T-helper 1 cell treated with Interleukin-12 subunit alpha and Interleukin-12 subunit beta and Interleukin-4 antibody, amounts not matched to agents 30 μg/mL and 1 μg/mL, for 36 hours (primary cell): ENCODE measurements at regions not wholly inside any gene's neighbourhood (a gene's known extent, or its start where the extent isn't known, plus 50 kb on each side); places are given as distances from the start of the nearest gene placed in this dataset.
"Not testable (repeated sequence)": the region's sequence is repeated elsewhere in the genome, so short reads cannot be mapped to it uniquely, and the experiment has no call there.

Experiments used
- H3K27ac Mint-ChIP-seq: one replicate; pipeline ENCODE4 v1.8.0; 2021; ENCODE audit warnings: mild to moderate bottlenecking, mixed read lengths
- H3K27me3 Mint-ChIP-seq: one replicate; pipeline ENCODE4 v1.8.0; 2021; ENCODE audit warnings: low read depth, mixed read lengths
- H3K36me3 Mint-ChIP-seq: one replicate; pipeline ENCODE4 v1.8.0; 2021; ENCODE audit warnings: low read depth, mixed read lengths
- H3K4me1 Mint-ChIP-seq: one replicate; pipeline ENCODE4 v1.8.0; 2021; ENCODE audit warnings: low read depth, mixed read lengths
- H3K4me3 Mint-ChIP-seq: one replicate; pipeline ENCODE4 v1.8.0; 2021; ENCODE audit warnings: mild to moderate bottlenecking, moderate library complexity, mixed read lengths
- H3K9me3 Mint-ChIP-seq: one replicate; pipeline ENCODE4 v1.8.0; 2021; ENCODE audit warnings: mixed read lengths

DNA sequence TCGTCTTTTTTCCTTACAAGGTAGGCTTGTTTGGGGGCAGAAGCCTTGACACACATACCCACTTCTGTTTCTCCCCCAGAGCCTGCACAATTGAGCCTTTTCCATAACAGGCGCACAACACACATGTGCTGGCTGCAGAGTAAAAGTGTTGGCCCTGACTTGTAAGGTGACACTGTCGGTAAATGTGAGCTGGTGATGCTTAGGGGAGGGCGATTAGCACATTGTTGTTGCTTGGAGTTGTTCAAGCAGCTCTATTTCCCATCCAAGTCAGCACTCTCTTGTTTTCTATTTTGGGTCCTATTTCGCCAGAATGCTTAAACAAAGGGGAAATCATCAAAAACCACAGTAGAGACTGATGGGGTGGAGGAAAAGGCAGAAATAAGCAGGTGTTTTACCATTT, 51.9 kb upstream of the PTPRJ start:
- H3K27ac Mint-ChIP-seq, result no peak overlapping the region
- H3K4me1 Mint-ChIP-seq, result peaks cover 14% of the 10 kb centered on the region

DNA sequence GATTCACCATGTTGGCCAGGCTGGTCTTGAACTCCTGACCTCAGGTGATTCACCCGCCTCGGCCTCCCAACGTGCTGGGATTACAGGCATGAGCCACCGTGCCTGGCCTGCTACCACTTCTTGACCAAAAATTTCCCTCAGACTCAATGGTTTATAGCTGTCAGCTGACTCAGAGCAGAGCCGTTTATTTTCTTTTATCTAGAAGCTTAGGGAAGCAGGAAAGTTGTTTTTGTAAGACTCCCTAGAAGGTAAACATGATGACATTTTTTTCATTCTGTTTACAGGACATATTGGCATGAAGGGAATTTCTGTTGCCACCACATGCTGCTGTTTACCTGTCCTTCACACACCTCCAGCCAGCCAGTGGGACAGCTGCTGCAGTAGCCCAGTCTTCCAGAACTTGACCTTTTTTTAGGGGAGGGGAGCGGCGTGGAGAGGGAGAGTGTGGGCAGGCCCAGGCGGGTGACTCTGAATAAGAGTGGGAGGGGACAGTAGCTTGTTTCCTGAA, 56.1 kb upstream of the PTPRJ start:
- Mint-ChIP-seq H3K27ac (no peak overlapping the region), H3K4me1 (peaks cover 34% of the 10 kb centered on the region), H3K27me3 (peaks cover 3% of the 10 kb centered on the region), H3K9me3 (no peaks in the 10 kb centered on the region), H3K36me3 (peaks cover 7% of the 10 kb centered on the region), H3K4me3 (no peak overlapping the region)

More for the DNA sequence above, 51.9 kb upstream of the PTPRJ start:
- peaks cover 3% of the 10 kb centered on the region for H3K27me3 Mint-ChIP-seq
- no peaks in the 10 kb centered on the region for H3K9me3 Mint-ChIP-seq
- H3K4me3 Mint-ChIP-seq, result no peak overlapping the region
- H3K36me3 Mint-ChIP-seq, result peaks cover 3% of the 10 kb centered on the region

DNA sequence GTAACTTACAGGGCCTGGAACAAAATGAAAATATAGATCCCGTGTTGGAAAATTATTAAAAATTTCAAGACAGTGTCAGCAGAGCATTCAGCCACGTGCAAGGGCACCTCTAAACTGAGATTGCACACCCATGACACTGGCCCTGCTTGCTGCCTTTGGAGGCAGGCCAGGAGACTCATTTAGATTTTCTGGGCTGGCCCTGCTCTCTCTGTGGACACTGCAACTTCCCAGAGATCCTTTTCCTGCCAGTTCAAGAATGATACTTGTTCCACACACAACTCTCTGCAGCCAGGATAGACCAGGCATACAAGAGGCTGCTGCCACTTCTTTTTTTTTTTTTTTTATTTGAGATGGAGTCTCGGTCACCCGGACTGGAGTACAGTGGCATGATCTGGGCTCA, 56.7 kb upstream of the PTPRJ start:
- peaks cover 7% of the 10 kb centered on the region for H3K36me3 Mint-ChIP-seq

DNA sequence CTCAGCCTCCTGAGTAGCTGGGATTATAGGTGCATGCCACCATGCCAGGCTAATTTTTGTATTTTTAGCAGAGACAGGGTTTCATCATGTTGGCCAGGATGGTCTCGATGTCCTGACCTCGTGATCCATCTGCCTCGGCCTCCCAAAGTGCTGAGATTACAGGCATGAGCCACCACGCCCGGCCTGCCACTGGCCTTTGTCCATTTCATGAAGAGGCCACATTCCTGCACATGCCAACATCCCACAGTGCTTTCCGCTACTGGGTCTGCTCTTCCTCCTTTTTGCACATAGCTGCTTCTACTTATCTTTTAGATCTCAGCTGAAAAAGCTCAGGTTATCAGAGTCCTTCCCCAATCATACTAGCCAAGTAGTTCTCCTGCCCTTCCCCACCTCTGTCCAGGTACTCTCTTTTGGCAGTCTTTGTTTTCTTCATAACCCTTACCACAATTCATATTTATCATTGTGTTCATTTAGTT, 59.2 kb upstream of the PTPRJ start:
- H3K36me3 Mint-ChIP-seq, H3K27me3 Mint-ChIP-seq, H3K9me3 Mint-ChIP-seq: not testable (repeated sequence)
- Mint-ChIP-seq H3K27ac (peak overlapping the region; percentile 85), H3K4me1 (peaks cover 38% of the 10 kb centered on the region), H3K4me3 (peak overlapping the region; percentile 59)

More for the DNA sequence above, 56.7 kb upstream of the PTPRJ start:
- Mint-ChIP-seq H3K27ac (no peak overlapping the region), H3K27me3 (peaks cover 3% of the 10 kb centered on the region), H3K4me1 (peaks cover 38% of the 10 kb centered on the region), H3K4me3 (no peak overlapping the region), H3K9me3 (no peaks in the 10 kb centered on the region)

DNA sequence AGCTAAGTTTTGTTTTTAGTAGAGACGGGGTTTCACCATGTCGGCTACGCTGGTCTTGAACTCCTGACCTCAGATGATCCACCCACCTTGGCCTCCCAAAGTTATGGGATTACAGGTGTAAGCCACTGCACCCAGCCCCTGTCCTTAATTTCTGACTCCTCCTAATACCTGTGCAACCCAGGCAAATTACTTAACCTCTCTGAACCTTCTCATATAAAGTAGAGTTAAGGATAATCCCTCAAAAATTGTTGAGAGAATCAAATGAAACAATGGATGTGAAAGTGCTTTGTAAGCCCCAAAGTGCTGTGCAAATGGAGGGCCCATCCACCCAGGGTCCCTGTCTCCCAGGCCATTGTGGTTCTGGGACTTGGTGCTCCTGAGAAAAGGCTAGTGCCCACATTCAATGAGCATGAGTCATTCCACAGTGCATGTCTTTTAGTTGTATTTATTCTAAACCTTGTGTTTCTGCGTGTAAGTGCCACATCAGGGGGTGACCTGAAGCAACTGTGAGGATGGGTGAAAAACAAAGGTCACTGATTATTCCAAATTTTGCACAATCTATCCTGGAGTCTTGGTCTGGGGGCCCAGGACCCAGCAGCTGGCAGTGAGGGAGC, 61.4 kb upstream of the PTPRJ start:
- no peaks in the 10 kb centered on the region for H3K27me3 Mint-ChIP-seq
- no peak overlapping the region for H3K27ac Mint-ChIP-seq
- H3K9me3 Mint-ChIP-seq, result no peaks in the 10 kb centered on the region
- H3K4me1 Mint-ChIP-seq, result peaks cover 44% of the 10 kb centered on the region
- H3K4me3 Mint-ChIP-seq, result no peak overlapping the region
- peaks cover 4% of the 10 kb centered on the region for H3K36me3 Mint-ChIP-seq

DNA sequence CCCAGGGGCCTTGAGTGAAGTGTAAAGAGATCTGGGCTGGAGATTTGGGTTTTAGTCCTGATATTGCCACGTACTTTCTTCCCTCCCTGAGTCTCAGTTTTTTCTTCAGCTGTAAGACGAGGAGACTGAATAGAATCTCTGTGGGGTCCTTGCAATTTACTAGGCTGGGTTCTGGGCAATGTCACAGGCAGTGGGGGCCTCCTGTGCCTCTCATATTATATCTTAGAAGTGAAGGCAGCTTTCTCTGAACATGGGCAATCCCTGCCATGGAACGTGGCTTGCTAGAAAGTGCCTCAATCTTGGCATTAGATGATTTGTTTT, 62.0 kb upstream of the PTPRJ start:
- peaks cover 2% of the 10 kb centered on the region for H3K27me3 Mint-ChIP-seq
- no peaks in the 10 kb centered on the region for H3K9me3 Mint-ChIP-seq
- H3K4me1 Mint-ChIP-seq, result peaks cover 44% of the 10 kb centered on the region
- H3K36me3 Mint-ChIP-seq, result peaks cover 4% of the 10 kb centered on the region
- H3K4me3 Mint-ChIP-seq, result no peak overlapping the region
- peak overlapping the region; percentile 24 for H3K27ac Mint-ChIP-seq

DNA sequence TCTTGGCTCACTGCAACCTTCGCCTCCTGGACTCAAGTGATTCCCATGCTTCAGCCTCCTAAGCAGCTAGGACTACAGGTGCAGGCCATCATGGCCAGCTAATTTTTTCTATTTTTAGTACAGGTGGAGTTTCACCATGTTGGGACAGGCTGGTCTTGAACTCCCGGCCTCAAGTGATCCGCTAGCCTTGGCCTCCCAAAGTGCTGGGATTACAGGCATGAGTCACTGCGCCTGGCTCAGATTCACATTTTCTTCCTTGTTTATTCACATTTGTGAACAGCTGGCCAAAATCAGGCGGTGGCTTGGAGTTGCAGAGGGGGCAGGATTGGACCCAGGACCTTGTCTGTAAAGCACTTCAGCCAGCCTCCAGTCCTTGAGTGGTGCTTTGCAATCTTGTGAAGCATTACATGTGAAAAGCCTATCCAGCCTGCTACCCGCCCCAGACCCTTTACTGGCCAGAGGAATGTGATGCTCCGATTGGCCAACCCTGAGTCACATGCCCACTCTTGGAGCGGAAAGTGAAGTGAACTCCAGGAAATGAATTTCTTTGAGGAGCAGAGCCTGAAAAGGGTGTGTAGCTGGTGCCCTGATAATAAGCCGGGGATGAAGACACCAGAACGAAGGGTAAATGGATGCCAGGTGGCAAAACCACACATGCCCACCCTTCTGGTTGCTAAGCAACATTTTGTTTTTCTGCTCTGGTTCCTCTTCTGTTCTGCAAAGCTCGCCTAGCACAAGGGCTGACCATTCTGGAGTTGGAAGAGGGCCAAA, 62.6 kb upstream of the PTPRJ start:
- peaks cover 44% of the 10 kb centered on the region for H3K4me1 Mint-ChIP-seq
- H3K9me3 Mint-ChIP-seq, result no peaks in the 10 kb centered on the region
- peaks cover 4% of the 10 kb centered on the region for H3K36me3 Mint-ChIP-seq
- no peak overlapping the region for H3K27ac Mint-ChIP-seq
- peaks cover 3% of the 10 kb centered on the region for H3K27me3 Mint-ChIP-seq
- H3K4me3 Mint-ChIP-seq, result no peak overlapping the region

DNA sequence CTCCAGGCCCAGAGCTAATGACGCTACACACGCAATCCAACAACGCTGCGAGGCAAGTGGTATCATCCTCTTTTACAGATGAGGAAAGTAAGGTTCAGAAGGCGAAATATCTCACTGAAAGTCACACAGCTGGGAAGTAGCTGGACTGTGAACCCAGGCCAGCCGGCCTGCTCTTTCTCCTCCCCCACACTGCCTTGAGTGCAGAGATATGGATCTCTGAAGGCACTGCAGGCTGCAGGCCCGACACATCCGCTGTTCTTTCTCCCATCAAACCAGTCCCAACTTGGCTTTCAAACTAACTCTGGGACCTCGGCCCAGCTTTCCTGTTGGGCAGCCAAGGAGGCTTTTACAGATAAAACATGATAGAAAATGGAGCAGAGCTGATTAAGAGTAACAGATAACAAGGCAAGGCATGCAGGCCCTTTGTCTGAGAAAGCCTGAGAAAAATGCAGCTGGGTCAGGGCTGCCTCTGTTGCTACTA, 64.0 kb upstream of the PTPRJ start:
- Mint-ChIP-seq H3K9me3 (no peaks in the 10 kb centered on the region), H3K4me3 (no peak overlapping the region), H3K36me3 (peaks cover 4% of the 10 kb centered on the region), H3K4me1 (peaks cover 46% of the 10 kb centered on the region), H3K27me3 (peaks cover 7% of the 10 kb centered on the region), H3K27ac (no peak overlapping the region)

DNA sequence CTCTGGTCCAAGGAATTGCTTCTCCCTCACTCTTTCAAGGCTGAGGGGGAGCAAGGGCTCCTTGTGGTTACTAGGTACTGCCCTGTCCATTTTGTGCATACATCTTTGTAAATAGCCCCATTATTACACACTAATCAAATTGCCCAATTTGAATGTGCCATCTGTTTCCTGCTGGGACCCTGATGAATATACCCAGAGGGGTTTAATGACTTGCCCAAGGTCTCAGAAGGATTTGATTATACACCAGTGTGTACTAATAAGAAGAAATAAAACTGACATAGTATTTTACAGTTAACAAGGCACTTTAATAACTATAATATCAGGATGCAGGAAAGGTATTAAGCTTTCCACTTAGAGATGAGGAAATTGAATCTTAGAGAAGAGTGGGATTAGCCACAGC, 64.6 kb upstream of the PTPRJ start:
- Mint-ChIP-seq H3K4me1 (peaks cover 39% of the 10 kb centered on the region), H3K9me3 (no peaks in the 10 kb centered on the region), H3K4me3 (no peak overlapping the region), H3K27ac (no peak overlapping the region), H3K27me3 (peaks cover 7% of the 10 kb centered on the region), H3K36me3 (peaks cover 2% of the 10 kb centered on the region)

DNA sequence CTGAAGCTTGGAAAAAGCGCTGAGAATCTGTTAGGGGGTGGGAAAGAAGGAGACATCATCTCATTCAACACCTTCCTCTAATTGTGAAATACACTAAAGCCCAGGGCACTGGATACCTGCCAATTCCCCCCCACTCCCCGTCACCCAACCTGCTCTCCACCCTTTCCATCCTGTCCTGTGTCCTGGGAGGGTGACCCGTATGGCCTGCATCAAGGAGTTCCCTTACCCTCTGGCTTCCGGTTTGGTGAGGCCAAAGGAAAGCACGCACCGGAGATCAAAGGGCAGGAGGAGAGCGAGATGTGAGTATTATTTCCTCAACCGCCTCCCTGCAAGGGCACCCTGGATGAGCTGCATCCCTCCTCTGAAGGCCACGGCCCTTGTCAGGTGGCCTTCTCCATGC, 65.0 kb upstream of the PTPRJ start:
- Mint-ChIP-seq H3K27ac (no peak overlapping the region), H3K4me3 (peak overlapping the region; percentile 42), H3K9me3 (no peaks in the 10 kb centered on the region), H3K27me3 (peaks cover 7% of the 10 kb centered on the region), H3K36me3 (peaks cover 2% of the 10 kb centered on the region), H3K4me1 (peaks cover 35% of the 10 kb centered on the region)

DNA sequence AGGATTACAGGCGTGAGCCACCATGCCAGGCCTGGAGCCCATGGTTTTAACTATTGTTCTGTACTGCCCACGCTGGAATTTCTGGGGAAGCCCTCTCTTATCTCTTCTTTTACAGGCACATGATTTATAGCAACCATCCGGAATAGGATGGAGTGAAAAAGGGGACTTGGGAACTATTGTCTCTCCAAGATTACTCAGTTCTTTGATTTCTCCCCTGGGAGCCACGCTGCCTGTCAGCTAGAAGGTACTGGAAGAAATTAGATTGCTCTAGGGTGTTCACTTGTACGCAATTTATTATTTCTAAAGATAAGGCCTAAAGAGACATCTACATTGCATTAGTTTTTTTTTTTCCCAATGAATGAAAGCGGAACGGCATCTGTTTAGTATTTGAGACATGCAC, 65.6 kb upstream of the PTPRJ start:
- Mint-ChIP-seq H3K36me3 (no peaks in the 10 kb centered on the region), H3K27ac (no peak overlapping the region), H3K9me3 (no peaks in the 10 kb centered on the region), H3K4me3 (no peak overlapping the region), H3K27me3 (peaks cover 7% of the 10 kb centered on the region), H3K4me1 (peaks cover 30% of the 10 kb centered on the region)

DNA sequence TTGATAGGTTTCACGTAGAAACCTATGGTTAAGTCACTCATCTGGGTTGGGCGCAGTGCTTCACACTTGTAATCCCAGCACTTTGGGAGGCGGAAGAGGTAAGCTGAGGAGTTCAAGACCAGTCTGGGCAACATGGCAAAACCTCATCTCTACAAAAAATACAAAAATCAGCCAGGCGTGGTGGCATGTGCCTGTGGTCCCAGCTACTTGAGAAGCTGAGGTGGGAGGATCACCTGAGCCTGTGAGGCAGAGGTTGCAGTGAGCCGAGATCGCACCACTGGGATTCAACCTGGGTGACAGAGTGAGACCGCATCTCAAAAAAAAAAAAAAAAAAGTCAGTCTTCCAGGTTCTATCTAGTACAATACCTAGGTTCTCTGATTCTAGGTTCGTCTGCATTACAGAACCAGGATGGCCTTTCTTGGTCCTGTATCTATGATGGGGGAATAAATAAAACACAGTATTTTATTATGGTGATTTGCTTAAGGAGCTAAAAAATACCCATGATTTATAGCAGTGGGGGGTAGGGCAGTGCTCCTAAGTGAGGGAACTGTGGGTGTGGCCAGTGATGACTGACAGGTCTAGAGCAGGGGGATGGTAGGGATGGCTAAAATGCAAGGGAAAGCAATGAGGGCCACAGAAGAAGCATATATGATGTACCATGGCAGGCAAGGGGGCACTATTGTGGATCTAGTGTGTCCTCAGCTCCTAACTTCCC, 65.5 kb upstream of the NUP160 start:
- Mint-ChIP-seq H3K27me3 (peaks cover 7% of the 10 kb centered on the region), H3K36me3 (no peaks in the 10 kb centered on the region), H3K9me3 (no peaks in the 10 kb centered on the region), H3K4me3 (no peak overlapping the region), H3K4me1 (peaks cover 22% of the 10 kb centered on the region), H3K27ac (no peak overlapping the region)

DNA sequence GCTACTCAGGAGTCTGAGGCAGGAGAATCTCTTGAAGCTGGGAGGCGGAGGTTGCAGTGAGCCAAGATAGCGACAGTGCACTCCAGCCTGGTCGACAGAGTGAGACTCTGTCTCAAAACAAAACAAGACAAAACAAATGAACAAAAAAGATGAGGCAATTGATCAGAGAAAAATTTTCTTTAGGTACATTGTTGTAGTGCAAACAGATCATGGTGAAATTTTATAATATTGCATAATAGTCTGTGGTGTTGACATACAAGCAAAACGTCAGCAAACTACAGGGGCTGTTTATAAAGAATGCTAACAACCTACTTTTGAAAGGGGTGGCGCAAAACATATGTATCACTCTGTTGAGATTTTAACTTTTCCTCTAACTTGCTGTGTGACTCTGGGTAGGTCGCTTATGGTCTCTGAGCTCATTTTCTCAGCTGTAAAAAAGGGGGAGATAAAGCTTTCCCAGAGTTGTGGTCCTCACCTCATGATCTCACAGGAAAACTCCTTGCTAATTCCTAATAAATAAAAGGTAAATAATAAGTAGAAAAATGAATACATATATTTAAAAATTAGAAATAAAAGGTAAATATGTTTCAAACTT, 64.8 kb upstream of the NUP160 start:
- Mint-ChIP-seq H3K36me3 (no peaks in the 10 kb centered on the region), H3K4me3 (no peak overlapping the region), H3K27me3 (peaks cover 7% of the 10 kb centered on the region), H3K4me1 (peaks cover 19% of the 10 kb centered on the region), H3K27ac (no peak overlapping the region), H3K9me3 (no peaks in the 10 kb centered on the region)

DNA sequence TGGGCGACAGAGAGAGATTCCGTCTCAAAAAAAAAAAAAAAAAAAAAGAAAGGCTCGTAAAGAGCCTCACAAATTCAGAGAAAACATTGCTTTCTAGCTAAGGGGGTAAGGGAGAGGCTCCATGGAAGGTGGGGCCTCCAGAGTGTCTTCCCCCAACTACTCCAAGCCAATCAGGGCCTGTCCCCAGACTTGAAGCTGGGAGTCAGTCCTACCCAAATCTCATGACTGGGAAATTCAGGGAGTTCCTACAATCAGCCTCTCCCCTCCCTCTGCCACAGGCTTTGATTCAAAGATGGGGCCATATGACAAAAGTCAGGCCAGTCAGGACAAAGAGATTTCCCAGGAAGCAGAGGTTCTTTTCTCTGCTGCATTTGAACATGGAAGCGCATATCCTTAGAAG, 63.0 kb upstream of the NUP160 start:
- Mint-ChIP-seq H3K4me1 (peaks cover 14% of the 10 kb centered on the region), H3K27ac (no peak overlapping the region), H3K27me3 (peaks cover 7% of the 10 kb centered on the region), H3K9me3 (no peaks in the 10 kb centered on the region), H3K4me3 (no peak overlapping the region), H3K36me3 (no peaks in the 10 kb centered on the region)
